ENCODE measurements at regions not wholly inside any gene's neighbourhood (a gene's known extent, or its start where the extent isn't known, plus 50 kb on each side); places are given as distances from the start of the nearest gene placed in this dataset.

GRCh38 chr9:92177591-92177990 lies 62.4 kb upstream of the SPTLC1 start:
- TF ChIP-seq CTCF (IDR thresholded peaks at IDR 0.05; ENCODE audit: low read depth, low read length), result no peak
- TF ChIP-seq EZH2phosphoT487 (IDR thresholded peaks at IDR 0.05; ENCODE audit: low read depth), result no peak

Measured in OCI-LY3 (cell line).